Ishikawa (cell line): ENCODE measurements at regions not wholly inside any gene's neighbourhood (a gene's known extent, or its start where the extent isn't known, plus 50 kb on each side); places are given as distances from the start of the nearest gene placed in this dataset.

Experiments used
- CEBPB ChIP-seq: IDR thresholded peaks from 2 replicates; pipeline ENCODE4 v1.6.1; 2012
- EGR1 ChIP-seq: IDR thresholded peaks from 2 replicates; pipeline ENCODE4 v1.6.1; 2012
- EP300 ChIP-seq: IDR thresholded peaks from 2 replicates; pipeline ENCODE4 v1.6.1; 2012; ENCODE audit warnings: borderline replicate concordance
- REST ChIP-seq: IDR thresholded peaks from 2 replicates; pipeline ENCODE4 v1.6.1; 2012; ENCODE audit warnings: low read depth, mild to moderate bottlenecking
- YY1 ChIP-seq: IDR thresholded peaks from 2 replicates; pipeline ENCODE4 v1.6.1; 2012; ENCODE audit warnings: low read depth

- no peak for TF ChIP-seq CEBPB
- no peak for TF ChIP-seq REST
- no peak for TF ChIP-seq YY1
- TF ChIP-seq EGR1: no peak
- TF ChIP-seq EP300: no peak
These were observed 304.4 kb upstream of the GADL1 start for GRCh38 chr3:31198890-31199289.
